ENCODE measurements at regions not wholly inside any gene's neighbourhood (a gene's known extent, or its start where the extent isn't known, plus 50 kb on each side); places are given as distances from the start of the nearest gene placed in this dataset.

- DNase-seq (ENCODE audit: low read depth) = no peak
Measured at GRCh38 chr1:14529475-14529874, 69.0 kb upstream of the KAZN start.

DNA sequence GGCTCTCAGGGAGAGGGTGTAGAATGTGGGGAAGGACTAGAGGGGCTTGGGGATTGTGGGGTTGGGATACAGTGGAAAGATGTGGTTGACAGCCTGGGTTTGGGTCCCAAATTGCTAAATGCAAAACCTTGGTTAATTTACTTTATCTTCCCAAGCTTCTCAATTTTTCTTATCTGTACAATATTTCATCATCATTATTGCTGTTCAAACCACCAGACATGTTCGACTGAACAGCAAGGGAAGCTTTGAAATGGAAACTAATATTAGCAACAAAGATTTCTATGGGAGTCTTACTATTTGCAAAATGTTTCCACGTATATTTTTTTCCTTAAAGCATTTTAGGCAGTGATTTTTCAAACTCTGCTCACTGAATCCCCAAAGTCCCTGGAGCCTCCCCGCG, 67.0 kb upstream of the KAZN start:
- no peak for DNase-seq (ENCODE audit: low read depth)

DNA sequence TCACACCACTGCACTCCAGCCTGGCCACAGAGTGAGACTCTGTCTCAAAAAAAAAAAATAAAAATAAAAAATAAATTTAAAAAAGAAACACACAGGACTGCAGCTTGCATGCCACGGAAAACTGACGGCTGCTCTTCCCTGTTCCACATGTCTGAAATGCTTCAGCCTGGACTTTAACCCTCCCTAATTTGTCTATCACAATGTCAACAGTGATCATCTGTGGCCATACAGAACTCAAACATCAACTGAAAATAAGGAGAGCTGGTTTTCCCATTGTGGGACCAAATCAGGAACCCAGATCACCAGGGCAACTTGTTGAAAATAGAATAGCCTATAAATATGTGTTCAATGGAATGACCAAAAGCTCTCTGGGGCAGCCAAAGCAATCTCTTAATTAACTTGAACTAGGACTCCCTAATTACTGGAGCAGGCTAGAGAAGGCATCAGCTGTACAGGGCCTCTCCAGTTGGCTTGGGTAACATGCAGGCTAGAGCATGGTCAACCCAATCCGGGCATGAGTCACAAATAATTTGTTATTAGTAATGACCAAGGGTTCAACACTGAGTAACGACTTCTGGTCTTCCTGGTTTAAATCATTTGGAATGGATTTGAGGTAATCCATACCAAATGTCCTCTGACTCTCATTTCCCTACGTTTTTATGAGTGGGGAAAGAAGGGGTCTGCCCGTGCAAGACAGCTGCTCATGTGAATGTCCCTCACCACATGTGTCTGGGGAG, 62.7 kb upstream of the KAZN start:
- DNase-seq (ENCODE audit: low read depth) = no peak

DNA sequence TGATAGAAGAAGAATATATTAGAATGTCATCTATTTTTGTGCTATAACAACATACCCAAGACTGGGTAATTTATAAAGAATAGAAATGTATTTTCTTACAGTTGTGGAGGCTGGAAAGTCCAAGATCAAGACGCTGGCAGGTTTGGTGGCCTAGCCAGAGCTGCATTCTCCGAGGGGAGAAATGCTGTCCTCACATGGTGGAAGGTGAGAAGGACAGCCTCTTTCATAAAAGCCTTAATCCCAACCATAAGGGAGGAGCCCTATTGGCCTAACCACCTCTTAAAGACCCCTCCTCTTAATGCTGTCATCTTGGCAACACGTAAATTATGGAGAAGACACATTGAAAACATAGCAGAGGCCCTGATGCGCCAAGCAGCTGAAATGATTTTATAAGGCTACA, 60.1 kb upstream of the KAZN start:
- DNase-seq (ENCODE audit: low read depth) = no peak

DNA sequence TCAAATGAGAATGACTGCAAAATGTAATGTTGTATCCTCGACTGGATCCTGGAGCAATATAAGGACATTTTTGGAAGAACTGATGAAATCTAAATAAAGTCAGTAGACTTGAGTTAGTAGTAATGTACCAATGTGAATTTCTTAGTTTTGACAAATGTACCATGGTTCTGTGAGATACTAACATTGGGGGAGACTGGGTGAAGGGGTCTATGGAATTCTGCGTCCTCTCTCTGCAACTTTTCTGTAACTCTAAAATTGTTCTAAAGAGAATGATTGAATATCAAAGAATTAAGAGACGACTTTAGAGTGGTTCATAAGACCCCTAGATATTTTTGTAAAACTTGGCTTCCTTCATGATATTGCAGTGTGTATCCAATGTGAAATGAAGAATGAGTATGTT, 59.2 kb upstream of the KAZN start:
- no peak for DNase-seq (ENCODE audit: low read depth)

- no peak for DNase-seq (ENCODE audit: low read depth)
Measured at GRCh38 chr1:14539953-14540563, 58.4 kb upstream of the KAZN start.

DNA sequence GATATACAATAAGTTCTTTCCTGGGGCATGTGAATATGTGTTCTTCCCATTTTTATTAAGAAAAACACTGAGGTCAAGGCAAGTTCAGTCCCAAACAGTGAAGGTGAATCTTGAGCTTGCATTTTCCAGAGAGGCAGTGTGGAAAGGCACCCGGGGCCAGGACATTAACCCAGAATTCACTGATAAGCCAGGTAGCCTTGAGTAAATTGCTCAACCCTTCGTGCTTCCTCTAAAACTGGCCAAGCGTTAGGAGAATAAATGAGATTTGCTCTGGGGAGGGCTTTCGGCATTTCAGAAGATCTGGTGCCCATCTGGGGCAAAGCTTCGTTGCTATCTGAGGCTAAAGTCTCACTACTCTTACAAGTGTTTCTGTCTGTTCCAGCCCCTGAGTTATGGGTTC, 57.1 kb upstream of the KAZN start:
- no peak for DNase-seq (ENCODE audit: low read depth)

DNA sequence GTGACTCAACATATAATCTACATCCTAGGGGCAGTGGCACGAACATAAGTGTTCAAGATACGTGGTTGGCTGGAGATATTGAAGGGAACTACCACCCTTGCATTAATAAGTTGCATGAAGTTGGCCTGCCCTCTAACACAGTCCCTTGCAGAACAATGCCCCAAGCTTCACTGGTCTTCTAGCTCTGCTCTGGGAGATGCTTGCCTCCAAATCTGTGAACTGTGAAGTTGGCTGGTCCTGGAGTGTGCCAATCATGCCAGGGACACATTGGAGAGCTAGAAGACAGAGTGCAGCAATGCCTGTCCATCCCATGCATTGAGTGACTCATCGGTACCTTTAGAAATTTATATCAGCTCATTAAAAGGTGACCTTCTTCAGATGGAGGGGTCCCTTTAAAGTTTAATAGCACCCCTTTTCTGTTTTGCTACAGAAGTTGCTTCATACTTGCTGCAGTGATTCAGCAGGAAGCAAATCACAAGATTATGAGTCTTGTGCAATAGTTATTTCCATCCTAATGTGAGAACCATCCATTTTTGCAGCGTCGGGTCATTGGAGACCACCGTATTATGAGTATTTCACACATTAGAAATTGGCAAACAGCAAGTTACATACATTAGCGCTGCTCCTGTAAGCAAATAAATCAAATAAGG, 55.2 kb upstream of the KAZN start:
- DNase-seq (ENCODE audit: low read depth) = no peak

DNA sequence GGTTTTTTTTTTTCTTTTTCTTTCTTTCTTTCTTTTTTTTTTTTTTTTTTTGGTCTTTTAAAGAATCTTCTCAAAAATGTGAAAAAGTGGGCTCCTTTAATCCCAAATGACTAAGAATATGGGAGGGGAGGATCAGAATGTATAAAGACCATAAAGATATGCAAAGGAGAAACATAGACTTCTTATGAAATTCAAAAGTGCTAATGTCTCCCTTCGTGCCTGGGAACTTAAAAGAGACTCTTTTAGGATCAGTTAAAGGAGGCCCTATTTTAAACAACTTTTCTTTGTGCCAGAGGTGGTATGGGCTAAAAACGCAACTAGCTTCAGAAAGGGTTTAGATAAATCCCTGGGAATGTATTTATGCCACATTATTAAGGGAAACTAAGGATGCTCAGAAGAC, 54.2 kb upstream of the KAZN start:
- no peak for DNase-seq (ENCODE audit: low read depth)

DNA sequence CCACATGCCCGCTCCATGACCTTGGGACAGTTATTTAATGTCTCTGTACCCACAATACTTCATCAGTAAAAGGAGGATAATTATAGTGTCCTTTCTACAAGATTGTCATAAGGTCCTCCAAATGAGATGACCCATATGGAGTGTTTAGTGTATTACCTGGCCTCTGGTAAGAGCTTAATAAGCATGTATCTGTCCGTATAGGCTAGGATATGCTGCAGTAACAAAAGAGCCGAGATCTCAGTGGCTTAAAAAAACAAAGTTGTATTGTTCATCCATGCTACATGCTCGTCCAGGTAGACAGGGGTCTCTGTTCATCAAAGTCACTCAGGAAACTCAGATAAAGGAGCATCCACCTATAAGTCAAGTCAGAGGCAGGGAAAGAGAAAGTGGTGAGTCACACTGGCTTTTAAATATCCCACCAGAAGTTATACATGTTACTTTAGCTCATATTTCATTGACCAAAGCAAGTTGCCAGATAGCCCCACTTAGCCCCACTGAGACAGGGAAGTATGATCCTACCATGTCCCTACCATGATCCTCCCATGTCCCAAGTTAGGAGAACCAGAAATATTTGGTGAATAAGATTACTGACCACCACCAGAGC, 53.0 kb upstream of the KAZN start:
- DNase-seq (ENCODE audit: low read depth) = no peak

DNA sequence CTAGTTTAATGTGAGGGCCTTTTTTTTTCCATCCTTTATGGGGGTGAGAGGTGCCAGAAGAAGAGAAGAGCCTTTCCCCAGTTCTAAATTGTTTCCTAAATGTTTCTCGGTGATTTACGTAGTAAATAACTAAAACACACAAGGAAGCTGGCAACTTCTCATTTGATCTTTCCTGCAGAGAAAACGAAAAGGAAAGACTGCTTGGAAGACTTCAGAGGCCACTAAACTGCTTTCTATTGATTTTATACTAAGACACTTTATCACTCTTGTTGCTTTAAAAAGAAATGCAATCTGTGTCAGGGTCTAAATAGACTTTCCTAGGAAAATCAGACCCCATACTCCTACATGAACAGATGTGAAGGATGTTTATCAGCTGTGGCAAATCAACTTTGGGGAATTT, 52.1 kb upstream of the KAZN start:
- no peak for DNase-seq (ENCODE audit: low read depth)

Data from EH (cell line).